PC-3 (cell line): ENCODE measurements at regions not wholly inside any gene's neighbourhood (a gene's known extent, or its start where the extent isn't known, plus 50 kb on each side); places are given as distances from the start of the nearest gene placed in this dataset.

Experiments
- ATAC-seq: fragments of 200-7000 bp; cut with Tn5 transposase; 2 replicates; pipeline ENCODE4 v1.9.1; 2020; ENCODE audit warnings: mild to moderate bottlenecking, moderate library complexity
- BruUV-seq: library from RNA; stranded (reverse); fragments of 400-500 nt; replicated peaks from 2 replicates; lab custom pipeline; 2021; lab: Mats Ljungman, UMichigan
- CTCF ChIA-PET: fragments of 300-600 bp; sonication (Branson Sonifier 250); formaldehyde crosslinking; loops from one replicate; lab custom pipeline; 2022; ENCODE audit warnings: antibody characterized with exemption; lab: Charles Lee
- POLR2A ChIA-PET: fragments of 300-600 bp; sonication (Branson Sonifier 250); formaldehyde crosslinking; loops from one replicate; lab custom pipeline; 2022; ENCODE audit warnings: antibody characterized with exemption; ENCODE audit not compliant: unreplicated experiment; lab: Charles Lee
- DNase-seq: peaks from one replicate; pipeline ENCODE4 v3.0.0-alpha.2; 2015
- H2AFZ ChIP-seq: fragments of 300-600 bp; sonication (generic); 2 replicates; pipeline ENCODE4 v1.6.0; 2016; ENCODE audit warnings: antibody characterized with exemption, low read length
- H3F3A ChIP-seq: fragments of 300-600 bp; sonication (generic); one replicate; pipeline ENCODE4 v1.6.0; 2017; ENCODE audit warnings: antibody characterized with exemption, low read length, control low read depth, mild to moderate bottlenecking; ENCODE audit not compliant: unreplicated experiment
- H3K27ac ChIP-seq: fragments of 300-600 bp; sonication (generic); 2 replicates; pipeline ENCODE4 v1.5.1; 2016; ENCODE audit warnings: mild to moderate bottlenecking, low read length
- H3K27me3 ChIP-seq: fragments of 300-600 bp; sonication (generic); 2 replicates; pipeline ENCODE4 v1.6.1; 2016; ENCODE audit warnings: low read length, mixed read lengths
- H3K36me3 ChIP-seq: fragments of 300-600 bp; sonication (generic); 2 replicates; pipeline ENCODE4 v1.6.1; 2016; ENCODE audit warnings: low read depth, mixed run types, low read length, mixed read lengths
- H3K4me1 ChIP-seq: fragments of 300-600 bp; sonication (generic); 2 replicates; pipeline ENCODE4 v1.5.1; 2016; ENCODE audit warnings: low read length; ENCODE audit not compliant: insufficient read depth
- H3K4me2 ChIP-seq: fragments of 300-600 bp; sonication (generic); 2 replicates; pipeline ENCODE4 v1.6.0; 2016; ENCODE audit warnings: low read length
- H3K4me3 ChIP-seq: fragments of 300-600 bp; sonication (generic); 2 replicates; pipeline ENCODE4 v1.5.1; 2016; ENCODE audit warnings: mild to moderate bottlenecking, low read length, mixed read lengths
- H3K79me2 ChIP-seq: fragments of 300-600 bp; sonication (generic); 2 replicates; pipeline ENCODE4 v1.6.1; 2017; ENCODE audit warnings: low read length, mixed read lengths
- H3K9ac ChIP-seq: fragments of 300-600 bp; sonication (generic); 2 replicates; pipeline ENCODE4 v1.6.0; 2016; ENCODE audit warnings: mild to moderate bottlenecking, low read length
- H3K9me2 ChIP-seq: fragments of 300-600 bp; sonication (generic); replicated peaks from 2 replicates; pipeline ENCODE4 v1.6.1; 2016; ENCODE audit warnings: mixed run types, low read length, mixed read lengths
- H3K9me3 ChIP-seq: fragments of 300-600 bp; sonication (generic); 2 replicates; pipeline ENCODE4 v1.6.1; 2016; ENCODE audit warnings: low read length, mixed read lengths
- H4K20me1 ChIP-seq: fragments of 300-600 bp; sonication (generic); 2 replicates; pipeline ENCODE4 v1.6.1; 2016; ENCODE audit warnings: low read length, mixed read lengths
- CTCF ChIP-seq: fragments of 300-600 bp; sonication (generic); conservative IDR thresholded peaks from 2 replicates; pipeline ENCODE4 v1.5.1; 2017; ENCODE audit warnings: antibody characterized with exemption, low read depth, mild to moderate bottlenecking, low read length
- EZH2 ChIP-seq: fragments of 300-600 bp; sonication (generic); IDR thresholded peaks from one replicate; pipeline ENCODE4 v1.6.1; 2017; ENCODE audit warnings: antibody characterized with exemption, mild to moderate bottlenecking, low read length; ENCODE audit not compliant: unreplicated experiment
- EZH2phosphoT487 ChIP-seq: fragments of 300-600 bp; sonication (generic); IDR thresholded peaks from 2 replicates; pipeline ENCODE4 v1.6.1; 2018; ENCODE audit warnings: mild to moderate bottlenecking, antibody characterized with exemption, low read length, borderline replicate concordance
- intact Hi-C: fragments of 100-400 bp; cut with micrococcal nuclease; formaldehyde crosslinking; loops from 2 replicates; pipeline ENCODE4 v1.9.0; 2023

DNA sequence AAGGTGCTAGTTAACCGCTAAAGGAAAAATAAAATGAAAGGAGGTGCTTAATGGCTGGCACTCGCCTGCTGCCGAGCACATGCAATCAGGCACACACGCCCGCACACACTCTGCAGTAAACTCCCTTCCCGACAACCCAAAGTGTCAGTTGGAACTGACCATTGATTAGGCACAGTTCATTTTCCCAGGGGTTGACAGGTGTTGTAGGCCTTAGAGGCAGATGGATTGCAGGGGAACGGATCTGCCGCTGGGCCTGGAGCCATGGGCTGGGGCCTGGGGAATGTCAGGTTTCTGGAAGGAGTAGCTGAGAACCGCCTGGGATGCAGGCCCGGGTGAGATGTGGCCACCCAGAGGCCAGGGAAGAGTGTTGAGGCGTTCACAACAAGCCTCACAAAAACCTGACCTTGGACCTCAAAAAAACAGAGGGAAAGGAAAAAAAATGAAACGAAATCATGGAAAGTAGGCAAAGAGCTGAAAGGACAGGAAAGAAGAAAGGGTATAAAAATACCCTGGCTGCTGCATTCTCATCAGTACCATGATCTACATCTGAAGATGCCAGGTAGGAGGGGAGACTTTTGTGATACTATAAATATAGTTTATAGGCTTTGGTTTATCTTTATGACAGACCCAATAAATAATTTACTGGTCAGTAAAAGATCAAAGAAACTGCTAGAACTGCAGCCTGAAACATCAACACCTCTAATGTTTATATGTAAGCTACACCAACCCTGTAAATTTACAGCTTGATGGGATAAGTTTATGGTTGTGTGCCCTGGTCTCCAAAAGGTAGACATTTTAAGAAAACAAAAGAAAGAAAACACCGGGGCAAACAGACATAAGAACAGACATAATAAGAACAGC lies 313.4 kb downstream of the BUD13 start:
- BruUV-seq = no TSS peak

GRCh38 chr11:116458546-116458945 lies 314.2 kb downstream of the BUD13 start:
- intact Hi-C loops = no loop called here
- no peak for TF ChIP-seq CTCF
- TF ChIP-seq EZH2phosphoT487 = no peak
- no peak for TF ChIP-seq EZH2

More for the DNA sequence above, 313.4 kb downstream of the BUD13 start:
- Histone ChIP-seq H3K4me1 (no peaks in the 10 kb centered on the region), H2AFZ (no peak overlapping the region), H3K9me2 (no peaks in the 10 kb centered on the region), H3K27ac (no peak overlapping the region), H3K4me2 (no peak overlapping the region), H3K27me3 (peaks cover 39% of the 10 kb centered on the region), H3K4me3 (no peak overlapping the region), H3K36me3 (no peaks in the 10 kb centered on the region), H3K9ac (no peak overlapping the region), H3K9me3 (no peaks in the 10 kb centered on the region), H4K20me1 (no peaks in the 10 kb centered on the region), H3K79me2 (no peaks in the 10 kb centered on the region), H3F3A (no peaks in the 10 kb centered on the region)
- CTCF ChIA-PET = no interaction called here
- DNase-seq (no peak), ATAC-seq (no peak)
- POLR2A ChIA-PET = no interaction called here
- intact Hi-C loops = no loop called here
- TF ChIP-seq EZH2 = no peak
- no peak for TF ChIP-seq EZH2phosphoT487
- no peak for TF ChIP-seq CTCF

More at GRCh38 chr11:116458546-116458945, 314.2 kb downstream of the BUD13 start:
- Histone ChIP-seq H3K27ac (no peak overlapping the region), H2AFZ (no peak overlapping the region), H3K9ac (no peak overlapping the region), H3K4me1 (no peaks in the 10 kb centered on the region), H3K9me3 (no peaks in the 10 kb centered on the region), H4K20me1 (no peaks in the 10 kb centered on the region), H3K36me3 (no peaks in the 10 kb centered on the region), H3K79me2 (no peaks in the 10 kb centered on the region), H3K4me3 (no peak overlapping the region), H3K27me3 (peaks cover 39% of the 10 kb centered on the region), H3K9me2 (no peaks in the 10 kb centered on the region), H3F3A (no peaks in the 10 kb centered on the region), H3K4me2 (no peak overlapping the region)
- no TSS peak for BruUV-seq
- ATAC-seq (no peak), DNase-seq (no peak)
- CTCF ChIA-PET = no interaction called here
- POLR2A ChIA-PET = no interaction called here
